ENCODE measurements at regions not wholly inside any gene's neighbourhood (a gene's known extent, or its start where the extent isn't known, plus 50 kb on each side); places are given as distances from the start of the nearest gene placed in this dataset.

DNA sequence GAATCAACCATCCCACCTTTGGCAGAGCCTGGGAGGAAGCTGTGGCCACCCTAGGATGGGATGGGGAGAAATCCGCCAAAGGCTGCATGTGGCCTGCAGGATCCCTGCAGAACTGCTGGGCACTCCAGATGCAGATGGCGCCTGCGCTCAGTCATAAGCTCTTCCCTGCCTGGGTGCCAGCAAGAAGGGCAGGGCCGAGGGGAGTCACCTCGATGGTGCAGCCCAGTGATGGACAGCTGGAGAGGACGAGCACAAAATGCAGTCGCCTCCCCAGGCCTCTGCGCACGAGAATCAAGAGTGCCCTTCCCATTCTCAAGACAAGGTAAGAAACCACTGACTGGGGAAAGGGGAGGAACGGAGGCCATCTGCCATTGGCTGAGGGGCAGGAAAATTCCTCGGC lies 693.6 kb downstream of the TBC1D22A start:
- TF ChIP-seq, protein P1, sequence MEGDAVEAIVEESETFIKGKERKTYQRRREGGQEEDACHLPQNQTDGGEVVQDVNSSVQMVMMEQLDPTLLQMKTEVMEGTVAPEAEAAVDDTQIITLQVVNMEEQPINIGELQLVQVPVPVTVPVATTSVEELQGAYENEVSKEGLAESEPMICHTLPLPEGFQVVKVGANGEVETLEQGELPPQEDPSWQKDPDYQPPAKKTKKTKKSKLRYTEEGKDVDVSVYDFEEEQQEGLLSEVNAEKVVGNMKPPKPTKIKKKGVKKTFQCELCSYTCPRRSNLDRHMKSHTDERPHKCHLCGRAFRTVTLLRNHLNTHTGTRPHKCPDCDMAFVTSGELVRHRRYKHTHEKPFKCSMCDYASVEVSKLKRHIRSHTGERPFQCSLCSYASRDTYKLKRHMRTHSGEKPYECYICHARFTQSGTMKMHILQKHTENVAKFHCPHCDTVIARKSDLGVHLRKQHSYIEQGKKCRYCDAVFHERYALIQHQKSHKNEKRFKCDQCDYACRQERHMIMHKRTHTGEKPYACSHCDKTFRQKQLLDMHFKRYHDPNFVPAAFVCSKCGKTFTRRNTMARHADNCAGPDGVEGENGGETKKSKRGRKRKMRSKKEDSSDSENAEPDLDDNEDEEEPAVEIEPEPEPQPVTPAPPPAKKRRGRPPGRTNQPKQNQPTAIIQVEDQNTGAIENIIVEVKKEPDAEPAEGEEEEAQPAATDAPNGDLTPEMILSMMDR (IDR thresholded peaks at IDR 0.05) = no peak
- no peak for TF ChIP-seq POLR2A (IDR thresholded peaks at IDR 0.05)
- TF ChIP-seq EP300 (IDR thresholded peaks at IDR 0.05) = no peak
- TF ChIP-seq POLR2AphosphoS5 (IDR thresholded peaks at IDR 0.05) = no peak
